ENCODE measurements at regions not wholly inside any gene's neighbourhood (a gene's known extent, or its start where the extent isn't known, plus 50 kb on each side); places are given as distances from the start of the nearest gene placed in this dataset.

DNA sequence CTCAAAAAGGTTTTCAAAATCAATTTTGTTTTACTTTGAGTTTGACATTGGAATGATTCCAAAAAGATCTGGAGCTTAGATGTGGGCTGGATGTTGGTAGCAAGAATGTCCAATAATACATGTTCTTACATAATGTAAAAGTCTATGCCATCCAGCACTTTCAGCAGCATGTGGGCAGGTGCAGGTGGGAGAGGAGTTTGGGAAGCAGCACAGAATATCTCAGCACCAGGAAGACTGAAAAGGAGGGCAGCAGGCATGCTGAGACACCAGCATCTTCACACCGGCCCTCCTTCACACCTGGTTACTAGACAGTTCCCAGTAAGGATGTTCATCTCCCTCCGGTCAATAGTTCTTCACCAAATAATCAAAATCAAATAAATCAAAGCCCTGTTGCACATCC is 166.6 kb downstream of the ZBTB18 start:
- no peak for DNase-seq (ENCODE audit: insufficient read length, low spot score)
- no peak for FAIRE-seq

DNA sequence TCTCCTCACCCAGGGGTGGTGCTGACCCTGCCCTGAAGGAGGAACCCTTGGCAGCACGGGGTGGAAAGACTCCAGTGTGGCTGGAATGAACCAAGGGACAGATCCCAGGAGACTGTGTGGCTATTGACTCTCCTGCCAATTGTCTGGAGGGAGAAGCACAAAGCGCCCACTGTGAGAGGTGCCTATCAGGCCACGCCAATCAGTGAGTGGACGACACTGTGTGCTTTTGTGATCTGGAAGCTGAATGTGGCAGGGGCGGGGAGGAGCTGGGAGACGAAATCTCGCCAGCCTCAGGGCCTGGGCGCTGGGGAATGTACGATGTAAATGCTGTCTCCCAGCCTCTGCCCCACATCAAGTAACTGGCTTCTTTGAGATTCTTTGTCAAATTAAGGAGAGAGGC is 167.1 kb downstream of the ZBTB18 start:
- FAIRE-seq (no peak), DNase-seq (ENCODE audit: insufficient read length, low spot score) (no peak)

DNA sequence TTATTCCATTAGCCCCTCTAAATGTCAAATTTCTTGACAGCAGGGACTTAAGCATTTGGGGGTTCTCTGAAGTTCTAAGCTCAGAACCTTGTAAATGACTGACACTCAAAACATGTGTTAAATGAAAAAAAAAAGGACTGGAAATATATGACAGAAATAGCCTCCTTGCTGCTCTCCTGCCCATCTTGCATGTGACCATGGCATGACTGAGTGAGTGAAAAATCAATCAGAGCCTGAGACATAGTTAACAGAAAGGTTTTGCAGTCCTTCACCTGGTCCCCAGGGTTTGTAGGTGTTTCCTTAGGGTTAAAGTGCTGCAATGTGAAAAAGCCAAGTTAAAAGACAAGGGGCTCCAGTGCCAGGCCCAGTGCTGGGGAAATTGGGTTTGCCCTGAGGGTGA is 168.1 kb downstream of the ZBTB18 start:
- DNase-seq (ENCODE audit: insufficient read length, low spot score) (no peak), FAIRE-seq (no peak)

DNA sequence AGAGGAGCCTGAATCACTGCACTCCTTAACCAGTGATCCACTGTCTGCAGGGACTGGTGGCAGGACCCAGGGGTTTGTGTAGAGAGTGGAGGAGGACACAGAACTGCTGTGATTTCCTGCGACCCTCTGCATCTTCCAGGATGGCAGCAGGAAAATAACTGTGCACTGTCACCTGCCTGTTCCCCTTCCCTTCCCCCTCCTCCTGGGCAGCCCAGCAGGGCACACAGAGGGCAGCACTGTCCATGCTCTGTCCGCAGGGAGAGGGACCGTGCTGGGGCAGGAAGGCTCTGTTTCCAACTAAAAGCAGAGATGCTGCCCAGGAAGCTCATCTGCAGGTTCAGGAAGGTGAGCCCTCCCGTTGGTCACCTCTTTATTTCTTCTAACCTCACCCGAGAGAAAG is 168.7 kb downstream of the ZBTB18 start:
- no peak for FAIRE-seq

DNA sequence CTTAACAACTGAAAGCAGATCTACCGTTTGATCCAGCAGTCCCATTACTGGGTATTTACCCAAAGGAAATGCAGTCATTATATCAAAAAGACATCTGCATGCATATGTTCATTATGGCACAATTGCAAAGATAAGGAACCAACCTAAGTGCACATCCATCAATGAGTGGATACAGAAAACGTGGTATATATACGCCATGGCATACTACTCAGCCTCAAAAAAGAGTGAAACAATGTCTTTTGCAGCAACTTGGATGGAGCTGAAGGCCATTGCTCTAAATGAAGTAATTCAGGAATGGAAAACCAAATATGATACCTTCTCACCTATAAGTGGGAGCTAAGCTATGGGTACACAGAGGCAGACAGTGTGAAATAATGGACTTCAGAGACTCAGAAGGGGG is 169.3 kb downstream of the ZBTB18 start:
- DNase-seq (ENCODE audit: insufficient read length, low spot score) (no peak), FAIRE-seq (no peak)

More for the DNA sequence above, 168.7 kb downstream of the ZBTB18 start:
- no peak for DNase-seq (ENCODE audit: insufficient read length, low spot score)

DNA sequence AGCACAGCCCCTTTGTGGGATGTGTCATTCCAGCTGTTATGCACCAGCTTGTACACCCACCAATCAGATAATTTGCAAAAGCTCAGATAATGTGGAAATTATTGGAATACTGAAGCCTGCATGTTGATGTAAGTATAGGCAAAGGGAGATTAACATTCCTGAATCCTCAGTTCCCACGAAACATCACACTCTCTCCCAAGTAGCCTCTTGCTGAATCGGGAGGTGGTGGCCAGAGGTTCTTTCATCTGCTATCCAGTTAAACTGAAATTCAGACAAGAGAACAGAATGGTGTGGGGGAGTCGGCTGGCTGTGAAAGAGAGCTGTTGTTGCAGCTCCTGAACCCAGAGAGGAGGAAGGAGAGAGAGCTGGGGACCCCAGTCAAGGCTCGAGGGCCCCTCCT is 170.9 kb downstream of the ZBTB18 start:
- FAIRE-seq (no peak), DNase-seq (ENCODE audit: insufficient read length, low spot score) (no peak)

DNA sequence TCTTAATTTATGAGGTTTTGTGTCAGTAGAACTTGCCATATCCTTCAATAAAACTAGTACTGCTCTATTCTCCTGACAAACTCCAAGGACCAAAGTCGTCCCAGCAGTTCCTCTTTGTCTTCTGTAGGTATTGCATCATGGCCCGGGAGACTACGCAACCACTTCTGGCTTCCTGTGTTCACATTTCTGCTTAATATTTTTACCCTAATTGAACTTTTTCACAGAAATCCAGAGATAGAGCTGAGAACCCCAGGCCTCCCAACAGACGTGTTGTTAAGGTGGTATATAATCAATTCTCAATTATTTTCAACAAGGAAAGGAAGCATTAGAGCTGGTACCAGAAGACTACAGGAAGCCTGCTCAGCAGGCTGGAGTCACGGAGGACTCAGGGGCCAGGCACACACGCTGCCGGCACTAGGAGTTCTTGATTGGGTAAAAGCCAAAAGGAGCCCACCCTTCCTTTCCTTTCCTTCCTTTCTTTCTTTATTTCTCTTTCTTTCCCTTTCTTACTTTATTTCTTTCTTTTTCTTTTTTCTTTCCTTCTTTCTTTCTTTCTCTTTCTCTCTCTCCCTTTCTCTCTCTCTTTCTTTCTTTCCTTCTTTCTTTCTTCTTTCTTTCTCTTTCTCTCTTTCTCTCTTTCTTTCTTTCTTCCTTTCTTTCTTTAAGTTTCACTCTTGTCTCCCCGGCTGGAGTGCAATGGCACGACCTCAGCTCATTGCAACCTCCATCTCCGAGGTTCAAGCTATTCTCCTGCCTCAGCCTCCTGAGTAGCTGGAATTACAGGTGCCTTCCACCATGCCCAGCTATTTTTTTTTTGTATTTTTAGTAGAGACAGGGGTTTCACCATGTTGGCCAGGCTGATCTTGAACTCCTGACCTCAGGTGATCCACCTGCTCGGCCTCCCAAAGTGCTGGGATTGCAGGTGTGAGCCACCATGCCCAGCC is 173.7 kb downstream of the ZBTB18 start:
- FAIRE-seq: no peak

DNA sequence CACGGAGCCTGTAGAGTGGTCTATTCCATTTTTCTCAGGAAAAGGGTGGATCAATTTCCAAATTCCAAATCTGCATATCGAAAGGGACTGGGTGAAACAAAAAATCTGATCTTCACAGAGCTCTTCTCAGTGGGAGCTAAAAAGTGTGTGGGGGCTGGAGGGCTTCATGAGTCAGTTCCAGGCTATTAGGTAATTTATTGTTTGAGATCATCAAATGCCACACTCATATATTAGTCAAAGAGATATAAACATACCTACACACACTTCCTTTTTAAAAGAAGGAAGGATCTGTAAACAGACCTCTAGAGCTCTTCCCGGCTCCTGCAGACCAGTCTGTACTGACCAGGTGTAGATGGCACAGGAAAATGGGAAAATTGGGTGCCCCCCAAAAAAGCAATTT is 175.4 kb downstream of the ZBTB18 start:
- DNase-seq (ENCODE audit: insufficient read length, low spot score) (peak; percentile 69), FAIRE-seq (no peak)

More for the DNA sequence above, 173.7 kb downstream of the ZBTB18 start:
- no peak for DNase-seq (ENCODE audit: insufficient read length, low spot score)

DNA sequence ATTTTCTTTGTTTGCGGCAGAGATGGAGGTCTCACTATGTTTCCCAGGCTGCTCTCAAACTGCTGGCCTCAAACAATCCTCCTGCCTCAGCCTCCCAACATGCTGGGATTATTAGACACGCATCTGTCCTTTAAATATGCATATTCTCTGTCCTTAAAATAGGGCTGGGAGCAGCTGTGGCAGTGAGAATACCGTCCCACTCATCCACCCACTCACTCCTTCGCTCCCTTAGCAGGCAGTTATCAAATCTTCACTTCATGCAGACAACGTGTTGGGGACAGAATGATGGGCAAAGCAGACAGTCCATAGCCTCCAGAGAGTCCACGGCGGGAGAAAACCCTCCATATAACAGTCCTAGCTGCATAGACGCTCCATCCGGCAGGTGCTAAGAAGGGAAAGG is 179.4 kb downstream of the ZBTB18 start:
- DNase-seq (ENCODE audit: insufficient read length, low spot score) (no peak), FAIRE-seq (no peak)

DNA sequence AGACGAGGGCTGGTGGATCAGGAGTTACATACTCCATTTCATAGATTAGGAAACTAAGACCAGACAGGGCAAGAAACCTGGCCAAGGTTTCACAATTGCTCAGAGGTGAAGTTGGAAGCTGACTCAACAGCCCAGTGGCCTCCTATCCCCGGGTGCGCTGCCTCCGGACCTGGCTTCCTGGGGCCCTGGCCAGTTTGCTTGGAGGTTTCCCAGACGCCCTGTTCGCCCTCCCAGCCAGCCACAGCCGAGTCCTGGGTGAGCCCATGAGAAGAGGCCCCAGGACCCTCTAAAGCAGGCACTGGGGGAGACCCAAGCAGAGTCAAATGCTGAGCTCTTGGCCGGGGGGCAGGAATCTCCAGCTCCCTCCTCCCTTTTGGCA is 180.1 kb downstream of the ZBTB18 start:
- no peak for DNase-seq (ENCODE audit: insufficient read length, low spot score)
- no peak for FAIRE-seq

DNA sequence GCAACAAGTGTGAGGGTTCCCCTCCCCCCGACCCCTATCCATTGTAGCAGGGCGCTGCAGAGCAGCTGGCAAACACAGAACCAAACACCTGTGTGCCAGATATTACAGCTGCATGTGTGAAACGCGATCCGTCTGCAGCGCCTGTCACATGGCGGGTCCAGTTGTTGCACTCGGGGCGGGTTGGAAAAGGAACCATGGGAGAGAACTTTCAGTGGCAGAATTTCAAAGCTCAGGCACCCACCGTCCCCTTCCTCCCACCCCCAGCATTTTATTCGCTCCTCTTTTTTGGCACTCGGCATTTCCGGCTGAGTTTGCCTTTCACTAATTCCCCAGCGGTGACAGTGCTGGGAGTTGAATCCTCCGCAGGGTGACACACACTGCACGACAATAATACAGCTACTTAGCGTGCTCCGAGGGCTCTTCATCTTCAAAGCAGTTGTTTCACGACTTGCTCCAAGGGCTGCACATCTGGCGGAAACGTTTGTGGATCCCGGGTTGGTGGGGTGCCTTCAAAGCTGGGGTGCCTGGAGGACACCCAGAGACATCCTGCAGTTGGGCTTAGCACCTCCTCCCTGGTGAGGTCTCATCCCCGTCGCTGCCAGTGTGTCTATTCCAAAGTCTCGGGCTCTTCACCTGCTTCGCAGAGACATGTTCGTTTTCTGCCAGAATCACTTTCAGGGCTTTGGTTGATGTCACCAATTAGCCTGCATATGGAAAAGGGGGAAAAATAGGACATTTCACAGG is 180.7 kb downstream of the ZBTB18 start:
- DNase-seq (ENCODE audit: insufficient read length, low spot score): no peak
- no peak for FAIRE-seq

DNA sequence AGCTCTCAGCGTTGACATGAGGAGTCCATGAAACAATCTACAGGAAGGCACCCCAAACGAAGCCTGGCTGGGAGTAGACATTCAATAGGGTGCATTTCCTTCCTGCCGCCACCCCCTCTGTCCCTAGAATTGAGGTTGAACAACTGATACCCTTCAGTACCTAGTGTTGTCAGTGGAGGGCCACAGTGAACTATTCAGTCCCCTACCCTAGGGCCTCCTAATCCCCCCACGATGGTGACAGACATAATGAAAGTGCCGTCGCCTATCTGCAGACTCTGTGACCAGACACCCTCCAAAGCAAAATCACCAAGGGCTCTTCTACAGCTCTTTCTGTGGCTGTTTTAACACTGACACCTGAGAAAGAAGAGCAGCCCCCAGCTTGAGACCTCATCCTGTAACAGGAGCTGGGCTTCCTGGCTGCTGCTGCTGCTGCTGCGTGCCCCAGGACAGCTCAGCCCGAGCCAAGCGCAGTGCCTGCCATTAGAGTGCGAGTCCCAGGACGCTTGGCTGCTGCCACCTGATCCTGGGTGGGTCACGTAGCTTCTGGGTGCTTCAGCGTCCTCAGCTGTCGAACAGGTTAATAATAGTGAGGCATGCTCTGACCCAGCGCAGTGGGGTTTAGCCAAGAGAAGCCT is 183.0 kb downstream of the ZBTB18 start:
- no peak for FAIRE-seq
- DNase-seq (ENCODE audit: insufficient read length, low spot score): no peak

DNA sequence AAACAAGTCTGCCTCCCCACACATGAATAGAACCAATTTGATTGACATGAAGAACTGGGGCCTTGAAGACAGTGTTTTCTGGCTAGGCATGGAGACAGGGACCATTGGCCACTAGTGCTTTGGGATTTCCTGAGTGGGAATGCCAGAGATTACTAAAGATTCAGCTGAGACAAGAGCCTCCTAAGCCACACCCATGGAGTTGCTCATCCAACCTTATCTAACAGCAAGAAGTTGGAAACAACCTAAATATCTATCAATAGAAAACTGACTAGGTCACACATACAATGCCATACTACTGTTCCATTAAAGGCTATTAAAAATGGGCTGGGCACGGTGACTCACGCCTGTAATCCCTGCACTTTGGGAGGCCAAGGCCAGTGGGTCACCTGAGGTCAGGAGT is 184.1 kb downstream of the ZBTB18 start:
- DNase-seq (ENCODE audit: insufficient read length, low spot score): no peak
- FAIRE-seq: no peak

DNA sequence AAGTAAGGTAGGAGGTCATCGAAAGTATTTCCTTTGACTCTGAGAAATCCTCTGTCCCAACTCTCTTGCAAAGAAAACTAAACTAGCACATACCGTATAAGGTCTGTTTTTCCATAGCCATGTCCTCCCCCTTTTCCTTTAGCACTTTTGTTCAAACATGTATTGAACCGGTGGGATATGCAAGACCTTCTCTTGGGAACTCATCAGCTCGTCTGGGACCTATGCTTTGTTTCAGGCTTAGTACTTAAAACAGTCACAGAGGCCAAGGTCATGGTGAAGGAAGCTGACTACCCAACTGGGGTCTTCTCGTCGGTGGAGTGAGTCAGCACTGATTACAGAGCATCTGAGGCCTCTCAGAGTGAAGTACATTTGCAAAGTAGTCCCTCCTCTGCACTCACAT is 185.0 kb downstream of the ZBTB18 start:
- DNase-seq (ENCODE audit: insufficient read length, low spot score) (no peak), FAIRE-seq (peak; percentile 13)

DNA sequence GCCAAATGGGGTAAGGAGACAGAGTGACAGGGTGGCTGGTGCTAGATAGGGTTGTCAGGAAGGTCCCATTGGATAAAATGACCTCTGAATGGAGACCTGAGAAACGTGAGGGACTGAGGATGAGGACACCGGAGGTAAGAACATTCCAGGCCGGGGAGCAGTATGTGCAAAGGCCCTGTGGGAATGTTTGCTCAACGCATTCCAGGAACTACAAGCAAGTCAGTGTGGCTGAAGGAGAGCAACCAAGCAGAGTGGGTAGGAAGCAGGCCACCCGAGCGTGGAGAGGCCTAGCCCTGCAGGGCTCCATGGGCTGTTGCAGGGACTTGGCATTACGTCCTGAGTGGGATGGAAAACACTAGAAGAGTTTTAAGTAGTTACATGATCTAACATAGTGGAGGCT is 185.6 kb downstream of the ZBTB18 start:
- FAIRE-seq (no peak), DNase-seq (ENCODE audit: insufficient read length, low spot score) (no peak)

DNA sequence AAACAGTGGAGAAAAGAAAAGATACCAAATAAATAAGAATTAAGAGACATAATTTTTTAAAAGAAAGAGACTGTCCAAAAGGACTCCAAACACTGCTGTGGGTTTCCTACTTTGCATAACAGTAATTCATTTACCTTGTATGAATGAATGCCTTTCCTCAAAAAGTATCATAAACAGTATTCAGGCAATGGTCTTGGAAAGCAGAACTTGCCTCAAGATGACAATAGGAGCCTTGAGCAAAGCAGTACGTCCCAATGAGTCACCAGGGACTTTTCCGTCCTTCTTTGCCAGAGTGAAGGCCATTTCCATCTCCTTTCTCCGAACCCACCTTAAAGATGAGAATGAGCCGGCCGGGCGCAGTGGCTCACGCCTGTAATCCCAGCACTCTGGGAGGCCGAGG is 186.4 kb downstream of the ZBTB18 start:
- FAIRE-seq: no peak
- DNase-seq (ENCODE audit: insufficient read length, low spot score): no peak

DNA sequence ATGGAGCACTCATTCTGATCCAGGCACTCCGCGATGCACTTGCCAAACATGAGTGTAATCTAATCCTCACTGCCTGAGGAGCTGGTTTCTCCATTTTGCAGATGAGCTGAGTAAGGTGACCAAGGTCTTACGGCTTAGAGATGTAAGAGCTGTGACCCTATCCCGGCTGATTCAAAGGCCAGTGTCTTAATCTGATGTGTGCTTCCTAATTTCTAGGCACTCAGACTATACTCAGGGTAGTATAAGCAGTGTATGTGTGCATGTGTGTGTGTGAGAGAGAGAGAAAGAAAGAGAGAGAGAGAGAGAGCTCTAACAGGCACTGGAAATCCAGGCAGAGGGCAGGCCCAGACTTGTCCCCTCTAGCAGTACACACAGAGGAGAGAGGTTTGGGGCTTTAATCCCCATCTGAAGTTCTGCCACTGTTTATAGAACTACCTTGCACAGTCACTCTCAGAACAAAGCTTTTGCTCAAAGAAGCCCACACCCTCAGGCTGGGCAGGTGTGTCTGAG is 188.2 kb downstream of the ZBTB18 start:
- FAIRE-seq: no peak

DNA sequence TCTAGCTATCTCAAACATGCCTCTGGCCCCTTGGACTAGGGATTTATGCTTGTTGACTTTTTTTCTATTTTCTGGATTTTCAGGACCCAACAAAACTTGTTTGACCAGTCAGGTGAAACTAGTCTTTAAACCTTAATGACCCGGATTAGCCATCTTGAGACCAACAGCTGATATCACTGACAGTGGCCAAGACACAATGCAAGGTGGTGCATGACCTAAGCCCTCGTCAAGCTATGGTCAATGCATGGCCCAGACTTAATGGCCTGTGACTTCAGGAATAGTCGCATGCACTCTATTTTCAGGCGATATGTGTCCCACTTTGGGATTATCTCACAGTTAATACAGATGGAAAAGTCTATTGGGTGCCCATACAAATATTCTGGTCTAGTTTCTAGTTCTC is 190.4 kb downstream of the ZBTB18 start:
- DNase-seq (ENCODE audit: insufficient read length, low spot score) (no peak), FAIRE-seq (no peak)

More for the DNA sequence above, 188.2 kb downstream of the ZBTB18 start:
- DNase-seq (ENCODE audit: insufficient read length, low spot score): peak; percentile 55

DNA sequence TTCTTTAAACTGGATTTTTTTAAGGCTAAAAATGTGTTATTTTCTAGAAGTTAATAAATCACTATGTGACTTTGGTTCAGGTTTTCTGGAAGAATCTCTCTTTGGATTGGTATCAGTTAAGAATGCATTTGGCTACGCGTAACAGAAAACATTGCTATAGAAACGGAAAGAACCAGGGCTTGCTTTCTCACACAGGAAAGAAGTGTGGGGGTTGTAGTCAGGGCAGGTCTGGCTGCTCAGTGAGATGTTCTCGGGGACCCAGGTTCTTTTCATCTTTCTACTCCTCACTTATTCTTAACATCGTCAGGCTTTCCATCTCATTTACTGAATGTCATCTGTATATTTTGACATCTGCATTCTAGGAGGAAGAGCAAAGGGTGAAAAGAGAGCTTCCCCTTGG is 191.4 kb downstream of the ZBTB18 start:
- DNase-seq (ENCODE audit: insufficient read length, low spot score) (no peak), FAIRE-seq (no peak)

DNA sequence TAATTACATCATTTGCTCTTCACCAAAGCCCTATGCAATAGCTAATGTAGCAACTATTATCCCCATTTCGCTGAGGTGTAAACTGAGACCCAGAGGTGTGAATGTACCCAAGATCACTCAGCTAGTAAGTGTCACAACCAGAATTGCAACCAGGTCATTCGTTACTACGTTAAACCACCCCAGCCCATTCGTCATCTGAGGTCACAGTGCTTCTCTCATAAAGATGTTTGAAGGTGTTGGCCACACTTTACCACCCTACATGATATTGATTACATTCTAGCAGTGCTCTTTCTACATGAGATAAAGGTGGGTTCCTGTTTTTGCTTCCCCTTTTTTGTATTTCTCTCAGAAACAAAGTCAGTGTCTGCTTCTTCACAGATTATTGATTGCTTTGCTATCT is 195.3 kb downstream of the ZBTB18 start:
- FAIRE-seq: peak; percentile 4

DNA sequence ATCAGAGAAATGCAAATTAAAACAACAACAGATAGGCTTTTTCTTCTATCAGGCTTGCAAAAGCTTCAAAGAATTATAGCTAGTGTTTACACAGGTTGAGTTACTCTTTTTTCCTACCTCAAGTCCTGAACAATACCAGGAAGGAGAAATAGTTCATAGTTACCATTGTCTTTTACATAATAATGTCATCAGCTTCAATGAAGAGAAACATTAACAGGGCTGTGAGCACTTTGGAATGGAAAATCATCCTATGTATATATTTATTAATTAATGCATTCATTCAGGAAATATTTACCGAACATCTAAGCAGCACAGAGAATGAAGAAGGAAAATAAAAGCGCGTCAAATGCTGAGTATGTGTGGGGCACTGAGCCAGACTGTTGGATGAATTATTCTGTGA is 197.3 kb downstream of the ZBTB18 start:
- FAIRE-seq: no peak

More for the DNA sequence above, 195.3 kb downstream of the ZBTB18 start:
- no peak for DNase-seq (ENCODE audit: insufficient read length, low spot score)

More for the DNA sequence above, 197.3 kb downstream of the ZBTB18 start:
- no peak for DNase-seq (ENCODE audit: insufficient read length, low spot score)

All from HTR-8/SVneo (cell line).